22Rv1 (cell line): ENCODE measurements at regions not wholly inside any gene's neighbourhood (a gene's known extent, or its start where the extent isn't known, plus 50 kb on each side); places are given as distances from the start of the nearest gene placed in this dataset.

Experiments used
- H3K27ac ChIP-seq: fragments of 450-650 bp; 2 replicates; pipeline ENCODE4 v1.5.1; 2017
- CTCF ChIP-seq: fragments of 450-650 bp; IDR thresholded peaks from 2 replicates; pipeline ENCODE4 v1.5.1; 2017; ENCODE audit warnings: mild to moderate bottlenecking
- ZFX ChIP-seq: fragments of 450-650 bp; IDR thresholded peaks from 2 replicates; pipeline ENCODE4 v1.6.1; 2017; ENCODE audit warnings: antibody characterized with exemption, borderline replicate concordance

GRCh38 chr10:3016016-3016415 lies 51.3 kb upstream of the PFKP start:
- TF ChIP-seq ZFX (no peak), CTCF (no peak)
- H3K27ac ChIP-seq: no peak overlapping the region

GRCh38 chr10:3014968-3015367 lies 52.4 kb upstream of the PFKP start:
- no peak for TF ChIP-seq CTCF
- no peak overlapping the region for H3K27ac ChIP-seq

GRCh38 chr10:3012223-3012622 lies 55.1 kb upstream of the PFKP start:
- no peak overlapping the region for H3K27ac ChIP-seq
- no peak for TF ChIP-seq ZFX
- TF ChIP-seq CTCF: no peak

GRCh38 chr10:3010816-3011460 lies 56.4 kb upstream of the PFKP start:
- TF ChIP-seq CTCF (no peak), ZFX (no peak)
- no peak overlapping the region for H3K27ac ChIP-seq

- TF ChIP-seq ZFX: no peak
- TF ChIP-seq CTCF: no peak
- H3K27ac ChIP-seq: no peak overlapping the region
These were observed 57.0 kb upstream of the PFKP start for GRCh38 chr10:3010334-3010733.

- TF ChIP-seq ZFX: no peak
- TF ChIP-seq CTCF: no peak
- no peak overlapping the region for H3K27ac ChIP-seq
These were observed 58.0 kb upstream of the PFKP start for GRCh38 chr10:3009341-3009740.

GRCh38 chr10:3008518-3009195 lies 58.7 kb upstream of the PFKP start:
- H3K27ac ChIP-seq: no peak overlapping the region
- TF ChIP-seq CTCF: no peak
- no peak for TF ChIP-seq ZFX
